GM18507 (cell line): ENCODE measurements at regions not wholly inside any gene's neighbourhood (a gene's known extent, or its start where the extent isn't known, plus 50 kb on each side); places are given as distances from the start of the nearest gene placed in this dataset.

Source experiments
- DNase-seq: peaks from one replicate; pipeline ENCODE4 v3.0.0; 2011; ENCODE audit warnings: low read depth; ENCODE audit not compliant: insufficient read length; ENCODE audit errors: extremely low spot score
- FAIRE-seq: peaks from 2 replicates; lab custom pipeline; 2011; peaks lifted over from hg19 to GRCh38; lab: Jason Lieb, UNC

DNA sequence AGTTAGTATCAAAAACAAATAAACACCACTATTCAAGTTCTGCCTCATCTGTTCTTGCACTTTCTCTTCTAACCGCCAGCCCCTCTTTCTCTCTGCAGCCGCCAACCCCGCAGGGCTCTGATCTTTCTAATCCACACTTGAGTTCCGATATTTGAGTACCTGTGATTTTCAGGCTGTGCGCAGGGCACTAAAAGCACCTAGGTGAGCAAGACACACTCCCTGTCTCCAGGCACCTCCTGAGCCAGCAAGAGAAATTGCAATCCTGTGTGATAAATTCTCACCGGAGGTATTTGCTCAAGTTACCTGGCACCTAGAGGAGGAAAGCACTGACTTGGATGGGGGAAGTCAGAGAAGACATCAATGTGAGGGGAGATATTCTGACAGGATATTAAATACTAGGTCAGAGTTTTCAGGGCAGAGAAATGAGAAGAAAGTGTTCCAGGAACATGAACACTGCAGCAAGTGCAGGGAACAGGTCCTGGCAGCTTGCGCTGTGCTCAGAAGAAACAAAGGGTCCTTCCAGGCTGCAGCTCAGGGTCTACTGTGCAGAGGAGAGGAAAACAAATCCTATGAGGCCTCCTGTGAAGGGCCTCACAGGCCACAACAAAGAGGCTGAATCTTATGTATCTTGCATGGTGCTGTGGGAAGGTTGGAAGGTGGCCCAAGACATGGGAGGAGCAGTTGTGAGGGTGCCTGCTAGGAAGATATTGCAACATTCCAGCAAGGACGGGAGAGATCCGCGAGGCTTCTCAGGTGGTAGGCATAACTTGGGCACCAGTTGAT lies 568.7 kb upstream of the MGMT start:
- FAIRE-seq (no peak), DNase-seq (no peak)

DNA sequence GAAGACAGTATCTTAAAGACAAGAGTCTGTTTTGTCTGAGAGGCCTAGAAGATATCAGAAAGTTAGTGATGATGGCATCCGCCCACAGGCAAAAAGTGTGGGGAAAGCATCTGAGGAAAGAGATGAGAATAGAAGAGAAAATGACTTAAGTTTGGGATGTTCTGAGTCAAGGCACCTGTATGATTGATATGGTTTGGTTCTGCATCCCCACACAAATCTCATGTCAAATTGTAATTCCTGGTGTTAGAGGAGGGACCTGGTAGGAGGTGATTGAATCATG lies 568.2 kb upstream of the MGMT start:
- FAIRE-seq (no peak), DNase-seq (no peak)

DNA sequence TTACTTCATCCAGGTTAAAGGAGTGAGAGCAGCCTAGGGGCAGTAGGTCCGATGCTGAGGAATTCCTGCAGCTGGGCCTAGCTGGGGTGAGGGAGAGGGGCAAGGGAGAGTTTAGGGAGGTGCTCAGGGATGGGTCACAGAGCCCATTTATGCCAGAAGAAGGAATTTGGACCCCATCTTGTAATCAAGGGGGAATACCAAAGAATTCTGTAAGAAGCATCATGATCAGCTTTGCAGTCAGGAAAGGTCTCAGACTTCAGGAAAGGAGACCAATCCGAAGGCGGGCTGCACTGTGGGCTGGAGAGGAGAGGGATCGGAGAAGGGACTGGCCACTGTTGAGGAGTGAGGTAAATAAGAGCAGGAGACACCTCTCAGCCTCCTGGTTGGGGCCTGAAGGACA lies 566.6 kb upstream of the MGMT start:
- FAIRE-seq (no peak), DNase-seq (no peak)

DNA sequence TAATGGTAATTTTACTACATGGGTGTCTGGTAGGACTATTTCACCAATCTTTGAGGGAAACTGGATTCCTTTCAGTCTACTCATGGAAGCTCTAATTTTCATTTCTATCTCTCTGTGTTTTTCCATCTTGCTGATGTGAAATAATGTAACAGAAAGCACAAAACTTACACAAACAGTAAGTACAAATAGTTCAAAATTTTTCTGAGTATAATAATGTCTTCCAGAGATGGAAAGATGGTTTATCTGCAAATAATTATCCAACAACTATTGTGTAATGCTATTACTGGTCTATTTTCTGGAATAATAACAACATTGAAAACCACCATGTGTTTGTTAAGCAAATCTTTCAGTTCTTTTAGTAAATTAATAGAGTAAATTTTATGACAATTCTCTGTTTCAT lies 565.8 kb upstream of the MGMT start:
- FAIRE-seq (no peak), DNase-seq (no peak)

DNA sequence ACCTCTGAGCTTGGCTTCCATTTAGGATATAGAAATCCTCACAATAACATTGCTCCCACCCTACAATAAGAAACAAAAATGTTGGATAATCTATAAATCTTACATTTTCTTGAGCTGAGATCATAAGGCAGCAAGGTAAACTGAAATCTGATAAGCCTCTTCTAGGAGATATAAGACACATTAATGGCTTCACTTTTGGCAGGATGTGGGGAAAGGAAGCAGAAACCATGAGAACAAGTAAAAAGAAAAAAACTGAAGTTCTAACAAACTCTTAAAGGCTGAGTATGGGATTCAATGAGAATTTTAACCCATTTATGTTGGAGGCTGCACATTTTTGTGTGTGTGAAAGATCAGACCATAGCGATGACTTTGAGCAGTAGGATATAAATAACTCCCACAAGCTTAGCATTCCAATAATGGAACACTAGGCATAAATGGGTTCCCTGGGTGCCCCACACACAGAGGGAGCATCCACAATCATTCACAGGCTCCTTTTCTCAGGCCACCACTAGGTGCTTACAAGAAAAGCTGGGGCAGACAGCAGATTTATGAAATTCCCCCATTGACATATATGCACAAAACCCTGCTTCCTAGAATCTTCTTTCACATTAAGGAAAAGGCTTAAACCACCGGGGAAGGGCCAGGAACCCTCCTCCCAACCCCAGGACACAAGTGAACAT lies 564.9 kb upstream of the MGMT start:
- DNase-seq (no peak), FAIRE-seq (no peak)

DNA sequence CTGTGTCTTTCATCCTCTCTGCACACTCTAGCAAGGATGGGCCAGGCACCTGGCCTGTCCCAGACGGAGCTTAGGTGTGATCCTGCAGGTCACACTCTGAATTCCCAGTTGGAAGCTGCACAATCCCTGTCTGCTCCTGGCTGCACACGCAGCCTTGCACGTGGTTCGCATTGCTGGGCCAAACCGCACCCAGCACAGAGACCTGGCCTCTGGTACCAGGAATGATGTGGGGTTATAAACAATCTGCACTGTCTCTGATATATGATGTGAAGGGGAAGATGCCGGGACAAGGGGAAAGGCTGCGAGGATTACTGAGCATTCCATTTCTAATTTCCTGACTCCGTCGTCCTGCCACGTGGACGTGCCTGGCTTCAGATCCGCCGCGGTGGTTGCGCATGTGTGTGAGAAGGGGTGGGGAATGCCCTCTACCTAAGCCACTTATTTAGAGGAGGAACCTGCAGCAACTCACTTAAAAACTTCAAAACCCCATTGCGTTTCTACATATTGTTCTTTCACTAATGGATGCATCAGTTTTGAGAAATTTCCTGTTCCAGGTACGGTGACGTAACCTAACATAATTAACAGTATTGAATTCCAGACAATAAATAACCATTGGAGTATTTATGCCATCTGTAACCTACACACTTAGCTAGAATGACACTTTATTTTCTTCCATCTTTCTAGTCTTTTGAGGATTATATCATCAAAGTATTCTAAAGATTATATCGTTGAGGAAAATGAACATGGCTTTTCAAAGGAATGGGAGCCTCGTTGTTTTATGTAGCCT lies 559.7 kb upstream of the MGMT start:
- no peak for DNase-seq

DNA sequence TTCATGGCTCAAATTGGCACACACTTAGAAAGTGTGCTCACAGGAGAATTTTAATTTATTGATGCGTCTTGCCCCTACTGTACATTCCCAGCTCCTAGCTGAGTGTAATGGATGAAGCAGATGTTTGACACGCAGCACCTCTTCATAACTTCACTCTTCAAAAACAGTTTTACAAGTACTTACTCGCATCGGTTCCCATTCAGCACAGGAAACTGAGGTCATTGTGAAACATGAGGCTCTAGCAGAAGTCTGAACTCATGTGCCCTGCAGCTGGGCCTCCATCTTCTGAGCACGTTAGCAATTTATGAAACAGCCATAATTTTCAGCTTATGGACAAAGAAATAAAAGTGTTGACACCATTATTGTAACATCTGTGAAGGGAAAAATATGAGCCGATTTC lies 558.9 kb upstream of the MGMT start:
- FAIRE-seq, result no peak

More for the DNA sequence above, 559.7 kb upstream of the MGMT start:
- FAIRE-seq, result no peak

DNA sequence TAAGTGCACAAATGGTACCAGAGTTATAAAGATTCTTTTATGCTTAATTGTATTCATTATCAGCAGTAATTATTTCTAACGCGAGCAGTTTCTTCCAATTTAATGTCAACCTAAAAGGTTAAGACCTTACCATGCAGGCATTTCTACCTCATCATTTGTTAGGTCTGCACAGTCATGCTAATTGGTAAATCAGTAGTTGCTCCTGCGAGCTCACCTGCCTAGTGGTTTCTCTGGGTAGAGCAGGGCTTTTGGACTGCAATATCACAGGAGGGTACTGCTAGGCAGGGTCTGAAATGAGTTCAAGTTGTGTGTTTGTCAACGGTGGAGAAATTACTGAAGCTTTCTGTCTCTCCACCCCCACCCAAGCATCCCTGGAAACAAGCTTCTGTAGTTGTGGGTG lies 558.5 kb upstream of the MGMT start:
- DNase-seq (no peak), FAIRE-seq (no peak)

More for the DNA sequence above, 558.9 kb upstream of the MGMT start:
- no peak for DNase-seq

DNA sequence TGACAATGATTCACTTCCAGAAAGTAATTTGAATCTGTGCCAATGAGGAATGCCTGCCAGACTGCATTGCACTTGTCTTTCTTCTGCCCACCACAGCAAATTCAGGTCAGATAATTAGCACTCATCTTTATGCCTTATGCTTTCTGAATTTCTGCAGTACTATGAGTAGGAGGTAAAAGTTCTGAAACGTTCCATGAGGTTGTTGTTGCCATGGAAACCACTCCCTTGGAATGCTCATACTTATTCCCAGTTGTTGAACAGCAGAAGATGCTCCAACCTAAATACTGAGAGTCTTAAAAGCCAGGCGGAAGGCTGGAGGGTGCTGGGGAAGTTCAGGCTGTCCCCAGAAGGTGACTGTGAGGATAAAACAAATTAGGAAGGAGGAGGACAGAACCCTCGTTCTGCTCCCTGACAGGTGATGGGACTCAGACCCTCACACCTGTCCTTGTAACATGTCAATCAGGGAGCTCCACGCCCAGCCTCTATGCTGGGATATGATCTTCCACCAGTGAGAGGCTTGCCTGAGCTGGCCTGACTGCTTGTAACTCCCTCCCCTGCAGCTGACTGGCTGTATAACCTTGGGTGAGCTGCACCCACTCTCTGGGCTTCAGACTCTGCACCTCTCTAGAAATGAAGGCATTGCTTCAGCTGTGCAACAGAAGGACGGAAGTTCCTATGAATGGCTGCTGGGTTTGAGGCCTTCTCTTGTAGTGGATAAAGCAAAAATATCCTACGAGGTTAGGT lies 554.3 kb upstream of the MGMT start:
- no peak for FAIRE-seq
- no peak for DNase-seq

DNA sequence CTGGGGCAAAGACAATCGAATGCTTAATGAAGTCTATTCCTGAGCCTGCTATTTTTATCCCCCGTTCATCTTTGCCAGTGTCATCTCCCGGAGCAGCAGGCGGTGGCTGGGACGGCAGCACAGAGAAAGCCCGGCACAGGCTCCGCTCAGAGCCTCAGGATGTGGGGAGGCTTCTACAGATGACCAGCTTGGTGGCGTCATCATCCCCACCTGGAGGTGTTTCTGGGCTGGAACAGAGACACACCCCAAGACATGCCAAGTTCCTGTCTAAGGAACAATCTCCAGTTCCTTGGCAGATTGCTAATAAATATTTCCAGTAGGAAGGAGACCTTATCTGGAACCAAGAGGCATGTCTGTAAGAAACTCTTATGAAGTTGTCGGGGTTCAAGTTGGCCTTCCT lies 552.4 kb upstream of the MGMT start:
- no peak for FAIRE-seq
- no peak for DNase-seq

DNA sequence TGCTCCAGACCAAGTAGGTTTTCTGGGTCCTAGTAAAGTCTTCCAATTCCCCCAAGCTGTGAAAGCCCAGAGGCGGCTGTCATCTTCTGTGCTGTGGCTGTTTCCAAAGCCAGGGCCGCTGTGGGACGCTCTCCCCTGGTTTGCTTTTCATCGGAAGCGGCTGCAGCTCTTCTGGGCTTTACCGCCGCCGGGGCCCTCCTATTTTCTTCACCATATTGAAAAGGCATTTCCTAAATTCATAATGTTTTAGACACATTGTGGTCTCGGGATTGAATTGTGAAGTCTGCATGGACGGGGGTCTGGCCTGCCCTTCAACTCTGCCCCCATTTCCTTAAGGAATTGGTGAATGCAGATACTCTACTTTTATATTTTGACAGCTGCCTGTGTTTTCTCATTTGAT lies 551.4 kb upstream of the MGMT start:
- no peak for DNase-seq
- FAIRE-seq, result no peak

DNA sequence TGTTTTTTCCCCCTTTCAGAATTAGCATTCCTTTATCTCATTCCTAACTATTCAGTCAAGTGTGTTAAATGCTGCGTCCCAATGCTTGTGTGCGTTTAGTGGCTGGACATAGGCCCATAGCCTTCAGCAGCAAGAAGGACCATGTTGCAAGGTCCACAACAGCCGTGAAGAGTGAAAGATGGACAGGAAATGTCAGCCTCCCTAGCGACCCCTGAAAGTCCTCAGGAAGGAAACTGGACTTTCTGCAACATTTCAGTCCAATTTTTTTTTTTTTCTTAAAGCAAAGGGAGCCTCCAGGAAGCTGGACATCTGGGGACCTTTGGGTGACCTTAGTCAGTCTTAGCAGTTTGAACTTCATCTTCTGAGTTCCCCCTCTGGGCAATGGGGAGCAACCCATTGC lies 550.7 kb upstream of the MGMT start:
- no peak for FAIRE-seq

DNA sequence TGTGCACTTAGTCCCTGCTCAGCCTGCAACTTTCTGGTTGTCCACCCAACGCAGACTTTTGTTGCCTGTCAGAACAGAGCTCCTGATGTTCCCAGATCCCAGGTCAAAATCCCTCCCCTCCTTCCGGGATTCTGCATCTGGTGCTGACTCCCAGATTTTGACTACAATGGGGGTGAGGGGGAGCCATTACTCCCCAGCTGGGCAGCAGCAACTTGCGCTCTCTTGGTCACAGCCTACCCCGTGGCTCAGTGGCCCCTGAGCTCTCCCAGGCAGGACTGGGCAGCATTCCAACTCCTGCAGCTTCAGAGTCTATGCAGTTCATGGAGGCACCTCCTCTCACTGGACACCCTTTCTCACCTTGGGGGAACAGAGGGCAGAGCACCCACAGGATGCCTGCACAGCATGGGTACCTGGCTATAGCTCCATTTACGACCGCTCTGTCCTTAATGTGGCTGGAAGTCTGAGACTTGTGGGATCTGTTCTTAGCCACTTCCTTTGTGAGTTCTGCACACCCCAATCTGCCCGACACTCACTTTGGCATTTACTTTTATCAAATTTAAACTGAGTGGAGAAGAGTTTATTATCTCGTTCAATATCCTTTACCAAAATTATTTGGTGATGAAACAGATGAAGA lies 545.5 kb upstream of the MGMT start:
- no peak for DNase-seq
- FAIRE-seq, result no peak

More for the DNA sequence above, 550.7 kb upstream of the MGMT start:
- DNase-seq, result no peak

DNA sequence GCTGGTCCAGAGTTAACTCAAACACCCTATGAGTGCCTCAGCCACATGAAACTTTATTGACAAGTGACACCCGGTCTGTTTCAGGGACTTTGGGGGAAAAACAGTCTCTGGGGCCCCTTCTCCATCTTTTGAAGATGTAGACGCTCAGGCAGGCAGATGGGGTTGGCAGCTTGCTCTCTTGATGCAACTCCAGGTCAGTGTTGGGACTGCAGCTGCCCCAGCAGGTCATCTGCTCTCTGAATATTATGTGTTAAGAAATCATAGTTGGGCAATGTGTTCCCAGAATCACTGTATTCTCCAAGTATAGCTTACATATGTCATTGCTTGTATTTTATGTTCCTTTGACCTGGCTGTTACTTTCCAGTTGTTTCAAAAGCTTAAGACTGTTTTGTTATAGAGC lies 544.9 kb upstream of the MGMT start:
- DNase-seq (no peak), FAIRE-seq (no peak)

DNA sequence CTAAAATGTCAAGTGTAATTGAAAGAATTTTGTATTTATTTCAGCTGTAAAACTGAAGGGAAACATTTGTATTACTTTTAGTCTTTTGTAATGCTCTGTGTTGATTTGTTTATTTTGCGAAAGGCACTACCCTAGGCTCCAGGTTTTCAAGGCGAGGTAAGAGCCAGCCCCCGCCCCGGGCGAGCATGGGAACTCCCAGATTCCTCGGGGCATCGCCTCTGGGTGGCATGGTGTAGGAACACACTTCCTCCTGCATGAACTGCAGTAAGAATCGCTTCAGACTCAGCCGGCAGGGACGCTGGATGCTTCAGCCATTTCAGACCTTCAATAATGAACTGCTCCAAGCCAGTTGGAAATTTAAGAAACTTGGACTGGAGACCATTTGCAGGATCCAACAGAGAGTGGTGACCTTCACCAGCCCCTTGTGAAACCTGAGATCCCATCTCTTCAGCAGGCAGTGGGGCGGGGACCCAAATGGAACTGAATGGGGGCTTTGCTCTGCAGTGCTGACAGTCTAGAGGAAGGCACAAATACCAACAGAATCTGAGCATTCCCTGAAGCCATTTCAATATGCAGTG lies 544.3 kb upstream of the MGMT start:
- DNase-seq, result no peak
- no peak for FAIRE-seq

DNA sequence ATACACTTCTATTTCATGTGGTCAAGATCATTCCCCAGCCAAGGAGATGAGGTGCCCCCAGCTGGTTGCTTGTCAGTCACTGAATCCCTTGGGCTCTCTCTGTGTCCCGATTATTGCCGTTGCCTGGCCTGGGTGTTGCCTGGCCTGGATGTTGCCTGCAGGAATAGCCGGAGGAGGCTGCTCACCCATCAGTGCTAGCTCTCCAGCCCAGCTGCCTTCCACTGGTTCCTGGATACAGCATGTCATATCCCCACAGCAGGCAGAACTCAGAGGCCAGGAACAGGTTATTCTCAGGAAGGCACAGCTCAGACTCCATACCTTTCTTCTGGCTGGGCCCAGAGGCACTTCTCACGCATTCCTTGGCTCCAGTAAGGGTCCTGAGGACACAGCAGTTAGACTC lies 542.1 kb upstream of the MGMT start:
- no peak for FAIRE-seq
- no peak for DNase-seq

DNA sequence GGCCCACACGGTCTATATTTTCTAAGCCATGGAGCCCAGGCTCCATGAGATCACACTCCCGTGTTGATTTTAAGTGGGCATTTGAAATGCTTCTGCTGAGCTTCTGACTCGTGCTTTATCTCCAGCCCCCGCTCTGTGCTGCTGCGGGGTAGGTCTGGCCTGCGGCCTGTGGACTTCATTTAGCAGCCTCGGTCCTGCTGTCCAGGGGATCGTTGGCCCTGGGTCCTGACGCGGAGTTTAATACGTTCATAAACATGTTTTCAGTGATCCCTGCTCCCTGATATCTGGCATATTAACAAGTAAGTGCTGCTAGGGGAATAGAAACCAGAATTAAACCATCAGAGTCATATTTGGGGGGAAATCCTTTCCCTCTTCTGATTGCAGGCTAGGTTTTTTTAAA lies 540.3 kb upstream of the MGMT start:
- DNase-seq (no peak), FAIRE-seq (no peak)

DNA sequence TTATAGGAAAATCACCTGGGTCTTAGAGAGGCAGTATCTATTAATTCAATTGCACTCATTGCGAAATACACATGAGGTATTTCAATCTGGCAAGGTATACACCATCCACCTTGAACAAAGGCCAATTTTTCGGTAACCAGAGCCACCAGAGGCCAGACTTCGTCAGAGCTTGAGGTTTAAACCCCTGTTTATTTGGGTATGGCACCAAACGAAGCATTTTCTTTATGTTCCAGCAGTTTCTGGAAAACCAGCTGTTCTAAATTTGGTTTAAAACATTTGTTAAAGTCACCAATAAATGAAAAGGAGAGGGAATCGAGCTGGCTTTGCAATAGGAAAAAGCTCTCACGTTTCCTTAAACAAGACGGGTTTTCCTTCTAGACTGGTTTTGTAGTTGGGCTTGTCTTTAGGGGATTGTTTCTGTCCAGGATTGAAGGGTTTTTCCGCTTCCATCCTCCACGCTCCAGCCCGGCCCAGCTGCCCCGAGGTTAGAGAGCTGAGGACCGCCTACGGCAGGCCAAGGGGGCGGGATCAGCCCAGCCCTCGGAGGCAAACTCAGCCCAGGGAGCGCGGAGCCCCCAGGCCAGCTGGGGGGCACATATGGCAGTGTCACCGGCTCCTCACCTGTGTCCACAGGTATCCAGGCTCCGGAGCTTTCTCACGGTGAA lies 539.4 kb upstream of the MGMT start:
- DNase-seq (no peak), FAIRE-seq (no peak)
